ENCODE measurements at regions not wholly inside any gene's neighbourhood (a gene's known extent, or its start where the extent isn't known, plus 50 kb on each side); places are given as distances from the start of the nearest gene placed in this dataset.

GRCh38 chr11:134780486-134781147 is 368.6 kb upstream of the B3GAT1 start:
- no peak for TF ChIP-seq CTCF (conservative IDR thresholded peaks at IDR 0.05 in 1 of 2, IDR thresholded peaks at IDR 0.05 in 1 of 2; ENCODE audit: low read depth in 1 of 2, low read length in 2 of 2)
- no peak for TF ChIP-seq EZH2 (IDR thresholded peaks at IDR 0.05; ENCODE audit: low read length, missing control alignments)
